H9 (cell line): ENCODE measurements at regions not wholly inside any gene's neighbourhood (a gene's known extent, or its start where the extent isn't known, plus 50 kb on each side); places are given as distances from the start of the nearest gene placed in this dataset.

Experiments
- DNase-seq: peaks from one replicate; pipeline ENCODE4 v3.0.0-alpha.2; 2017
- H2AFZ ChIP-seq: one replicate; pipeline ENCODE4 v1.6.1; 2013; ENCODE audit warnings: mild to moderate bottlenecking, low read length, control low read depth, moderate library complexity
- H2AK5ac ChIP-seq: 2 replicates; pipeline ENCODE4 v1.6.1; 2013; ENCODE audit warnings: low read length, control low read depth, mixed read lengths; ENCODE audit not compliant: insufficient read length
- H2BK120ac ChIP-seq: one replicate; pipeline ENCODE4 v1.6.1; 2013; ENCODE audit warnings: low read depth, mild to moderate bottlenecking, low read length, control low read depth, inconsistent platforms; ENCODE audit not compliant: poor library complexity, severe bottlenecking
- H2BK12ac ChIP-seq: 2 replicates; pipeline ENCODE4 v1.6.1; 2013; ENCODE audit warnings: low read length, control low read depth, mixed read lengths, low read depth; ENCODE audit not compliant: insufficient read length
- H2BK15ac ChIP-seq: 2 replicates; pipeline ENCODE4 v1.6.1; 2013; ENCODE audit warnings: low read depth, low read length, control low read depth
- H2BK20ac ChIP-seq: one replicate; pipeline ENCODE4 v1.6.1; 2013; ENCODE audit warnings: low read depth, mild to moderate bottlenecking, low read length, control low read depth, inconsistent platforms; ENCODE audit not compliant: poor library complexity, severe bottlenecking
- H2BK5ac ChIP-seq: 2 replicates; pipeline ENCODE4 v1.6.1; 2013; ENCODE audit warnings: low read length, control low read depth, mixed read lengths; ENCODE audit not compliant: insufficient read length
- H3K14ac ChIP-seq: 2 replicates; pipeline ENCODE4 v1.6.1; 2013; ENCODE audit warnings: low read length, control low read depth; ENCODE audit not compliant: insufficient read depth
- H3K18ac ChIP-seq: 2 replicates; pipeline ENCODE4 v1.6.1; 2013; ENCODE audit warnings: low read depth, mild to moderate bottlenecking, mixed read lengths, low read length, control low read depth; ENCODE audit not compliant: insufficient read length
- H3K23ac ChIP-seq: 2 replicates; pipeline ENCODE4 v1.6.1; 2013; ENCODE audit warnings: low read length, control low read depth, mixed read lengths, low read depth; ENCODE audit not compliant: insufficient read length
- H3K23me2 ChIP-seq: 2 replicates; pipeline ENCODE4 v1.6.1; 2013; ENCODE audit warnings: low read depth, mild to moderate bottlenecking, mixed read lengths, low read length, control low read depth; ENCODE audit not compliant: insufficient read length, poor library complexity, severe bottlenecking
- H3K27ac ChIP-seq: 2 replicates; pipeline ENCODE4 v1.5.1; 2013; ENCODE audit warnings: low read length, control low read depth, mixed read lengths, low read depth; ENCODE audit not compliant: insufficient read length
- H3K27me3 ChIP-seq: 2 replicates; pipeline ENCODE4 v1.6.1; 2013; ENCODE audit warnings: low read length, control low read depth, inconsistent platforms; ENCODE audit not compliant: insufficient read depth
- H3K4ac ChIP-seq: 2 replicates; pipeline ENCODE4 v1.6.1; 2013; ENCODE audit warnings: low read depth, mild to moderate bottlenecking, control low read depth, inconsistent platforms, low read length, moderate library complexity
- H3K4me1 ChIP-seq: 2 replicates; pipeline ENCODE4 v1.6.1; 2013; ENCODE audit warnings: low read length, control low read depth, inconsistent platforms; ENCODE audit not compliant: insufficient read depth
- H3K4me2 ChIP-seq: 2 replicates; pipeline ENCODE4 v1.6.1; 2013; ENCODE audit warnings: low read length, control low read depth, mixed read lengths; ENCODE audit not compliant: insufficient read length, insufficient read depth
- H3K56ac ChIP-seq: 2 replicates; pipeline ENCODE4 v1.6.1; 2013; ENCODE audit warnings: low read depth, mild to moderate bottlenecking, mixed read lengths, low read length, control low read depth; ENCODE audit not compliant: insufficient read length
- H3K79me1 ChIP-seq: 2 replicates; pipeline ENCODE4 v1.6.1; 2013; ENCODE audit warnings: low read depth, mild to moderate bottlenecking, moderate library complexity, low read length, control low read depth, inconsistent platforms; ENCODE audit not compliant: insufficient read depth, poor library complexity, severe bottlenecking
- H3K79me2 ChIP-seq: 2 replicates; pipeline ENCODE4 v1.6.1; 2013; ENCODE audit warnings: low read length, control low read depth, inconsistent platforms; ENCODE audit not compliant: insufficient read depth
- H3K9ac ChIP-seq: 2 replicates; pipeline ENCODE4 v1.6.1; 2013; ENCODE audit warnings: low read length, control low read depth, mixed read lengths; ENCODE audit not compliant: insufficient read length; ENCODE audit errors: extremely low read depth
- H3K9me3 ChIP-seq: one replicate; pipeline ENCODE4 v1.6.1; 2013; ENCODE audit warnings: low read depth, low read length, inconsistent platforms; ENCODE audit not compliant: control insufficient read depth
- H3T11ph ChIP-seq: one replicate; pipeline ENCODE4 v1.6.1; 2013; ENCODE audit warnings: mild to moderate bottlenecking, low read length, control low read depth, inconsistent platforms
- H4K20me1 ChIP-seq: one replicate; pipeline ENCODE4 v1.6.1; 2013; ENCODE audit not compliant: control insufficient read depth, insufficient read length, insufficient read depth
- H4K5ac ChIP-seq: 2 replicates; pipeline ENCODE4 v1.6.1; 2013; ENCODE audit warnings: low read depth, mild to moderate bottlenecking, mixed read lengths, low read length, control low read depth; ENCODE audit not compliant: insufficient read length
- H4K8ac ChIP-seq: replicated peaks from 2 replicates; pipeline ENCODE4 v1.6.1; 2013; ENCODE audit warnings: low read length, control low read depth, mixed read lengths, low read depth; ENCODE audit not compliant: insufficient read length
- H4K91ac ChIP-seq: 2 replicates; pipeline ENCODE4 v1.6.1; 2013; ENCODE audit warnings: low read depth, mild to moderate bottlenecking, moderate library complexity, mixed read lengths, low read length, control low read depth; ENCODE audit not compliant: insufficient read length
- H3K27ac Mint-ChIP-seq, 3 experiments: 2 replicates in 2 of 3; 3 replicates in 1 of 3; pipeline ENCODE4 v1.8.0; 2020 to 2021; ENCODE audit warnings: mixed read lengths in 3 of 3, mild to moderate bottlenecking in 1 of 3, moderate library complexity in 1 of 3
- H3K27me3 Mint-ChIP-seq: 2 replicates; pipeline ENCODE4 v1.8.0; 2021; ENCODE audit warnings: low read depth, mild to moderate bottlenecking, moderate library complexity, mixed read lengths
- H3K36me3 Mint-ChIP-seq, 3 experiments: 2 replicates in 2 of 3; 3 replicates in 1 of 3; pipeline ENCODE4 v1.8.0; 2020 to 2021; ENCODE audit warnings: low read depth in 3 of 3, mixed read lengths in 3 of 3; ENCODE audit not compliant: insufficient read depth in 1 of 3
- H3K4me1 Mint-ChIP-seq, 2 experiments: 2 replicates each; pipeline ENCODE4 v1.8.0; 2020; ENCODE audit warnings: mixed read lengths in 2 of 2
- H3K4me3 Mint-ChIP-seq, 2 experiments: 2 replicates in 1 of 2; 3 replicates in 1 of 2; pipeline ENCODE4 v1.8.0; 2020 to 2021; ENCODE audit warnings: mild to moderate bottlenecking in 2 of 2, mixed read lengths in 2 of 2, moderate library complexity in 1 of 2
- H3K9me3 Mint-ChIP-seq, 2 experiments: 2 replicates in 1 of 2; 3 replicates in 1 of 2; pipeline ENCODE4 v1.8.0; 2020; ENCODE audit warnings: mild to moderate bottlenecking in 2 of 2, mixed read lengths in 2 of 2, moderate library complexity in 1 of 2
- WGBS: extraction: QIAGEN DNeasy Blood & Tissue Kit; methylation state at CpG from one replicate; pipeline ENCODE4 v1.1.7; 2013; ENCODE audit warnings: missing lambda C conversion rate, low lambda C conversion rate, mixed read lengths; ENCODE audit not compliant: insufficient read length; ENCODE audit errors: extremely low coverage; 5-methylcytosine and 5-hydroxymethylcytosine counted together
- TF ChIP-seq, protein P1 (sequence below): fragments of 200-600 bp; sonication (generic); conservative IDR thresholded peaks from 3 replicates; pipeline ENCODE4 v1.8.0; 2021; ENCODE audit warnings: antibody characterized with exemption, mild to moderate bottlenecking

DNA sequence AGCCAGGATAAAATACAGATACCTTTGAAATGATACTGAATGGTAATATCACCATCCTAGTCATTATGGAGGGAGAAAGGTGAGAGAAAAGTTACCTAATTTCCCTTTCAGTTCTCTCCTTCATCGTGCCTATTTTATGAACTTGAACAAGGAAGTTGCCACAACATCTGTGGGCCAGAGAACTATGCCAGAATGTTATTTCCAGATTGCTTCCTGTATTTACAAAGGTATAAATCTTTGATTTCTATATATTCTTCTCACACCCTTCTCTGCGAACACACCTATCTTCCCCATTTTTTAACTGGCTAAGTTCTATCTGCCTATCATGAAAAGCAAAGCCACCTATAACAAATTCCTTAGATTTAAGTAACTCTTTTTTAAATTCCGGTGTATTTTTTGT, 163.6 kb upstream of the GRM7 start:
- Histone ChIP-seq H3K27me3 (no peaks in the 10 kb centered on the region), H4K5ac (no peak overlapping the region), H2AK5ac (no peak overlapping the region), H2BK20ac (no peak overlapping the region), H3K9me3 (no peaks in the 10 kb centered on the region), H3K27ac (no peak overlapping the region), H4K91ac (no peak overlapping the region), H3K18ac (no peak overlapping the region), H2BK120ac (no peak overlapping the region), H2AFZ (no peak overlapping the region), H3K79me1 (no peaks in the 10 kb centered on the region), H3K4me2 (no peak overlapping the region), H2BK5ac (no peak overlapping the region), H3K4ac (no peak overlapping the region), H3K14ac (no peak overlapping the region), H3K56ac (no peak overlapping the region), H3T11ph (no peak overlapping the region), H4K8ac (no peak overlapping the region), H2BK15ac (no peak overlapping the region), H3K79me2 (no peaks in the 10 kb centered on the region), H3K23ac (no peak overlapping the region), H4K20me1 (no peaks in the 10 kb centered on the region), H3K4me1 (peaks cover 2% of the 10 kb centered on the region; the same call in 1 of the 2 replicates), H3K23me2 (no peaks in the 10 kb centered on the region), H2BK12ac (no peak overlapping the region), H3K9ac (no peak overlapping the region)
- peaks cover 0 to 4% of the 10 kb centered on the region in 2 experiments; a peak in 1 of 4 replicates for H3K4me1 Mint-ChIP-seq
- no peak overlapping the region for H3K27ac Mint-ChIP-seq
- no peaks in the 10 kb centered on the region; a peak in 1 of 7 replicates for H3K36me3 Mint-ChIP-seq
- TF ChIP-seq, protein P1, sequence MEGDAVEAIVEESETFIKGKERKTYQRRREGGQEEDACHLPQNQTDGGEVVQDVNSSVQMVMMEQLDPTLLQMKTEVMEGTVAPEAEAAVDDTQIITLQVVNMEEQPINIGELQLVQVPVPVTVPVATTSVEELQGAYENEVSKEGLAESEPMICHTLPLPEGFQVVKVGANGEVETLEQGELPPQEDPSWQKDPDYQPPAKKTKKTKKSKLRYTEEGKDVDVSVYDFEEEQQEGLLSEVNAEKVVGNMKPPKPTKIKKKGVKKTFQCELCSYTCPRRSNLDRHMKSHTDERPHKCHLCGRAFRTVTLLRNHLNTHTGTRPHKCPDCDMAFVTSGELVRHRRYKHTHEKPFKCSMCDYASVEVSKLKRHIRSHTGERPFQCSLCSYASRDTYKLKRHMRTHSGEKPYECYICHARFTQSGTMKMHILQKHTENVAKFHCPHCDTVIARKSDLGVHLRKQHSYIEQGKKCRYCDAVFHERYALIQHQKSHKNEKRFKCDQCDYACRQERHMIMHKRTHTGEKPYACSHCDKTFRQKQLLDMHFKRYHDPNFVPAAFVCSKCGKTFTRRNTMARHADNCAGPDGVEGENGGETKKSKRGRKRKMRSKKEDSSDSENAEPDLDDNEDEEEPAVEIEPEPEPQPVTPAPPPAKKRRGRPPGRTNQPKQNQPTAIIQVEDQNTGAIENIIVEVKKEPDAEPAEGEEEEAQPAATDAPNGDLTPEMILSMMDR = no peak
- H3K27me3 Mint-ChIP-seq = no peaks in the 10 kb centered on the region
- no peaks in the 10 kb centered on the region; a peak in 2 of 5 replicates for H3K9me3 Mint-ChIP-seq
- H3K4me3 Mint-ChIP-seq = no peak overlapping the region
- no CpG with 5 or more reads among the region's 3 CpGs for WGBS
- no peak for DNase-seq
